NCI-H187 treated with DMSO at 0.1 percent for 48 hours (cell line): ENCODE measurements at regions not wholly inside any gene's neighbourhood (a gene's known extent, or its start where the extent isn't known, plus 50 kb on each side); places are given as distances from the start of the nearest gene placed in this dataset.
"Not testable (repeated sequence)": the region's sequence is repeated elsewhere in the genome, so short reads cannot be mapped to it uniquely, and the experiment has no call there.

Experiments used
- DNase-seq: peaks from one replicate; lab custom pipeline; 2025; lab: John Stamatoyannopoulos, UW

GRCh38 chr9:80732506-80732905, 956.8 kb downstream of the TLE1 start:
- no peak for DNase-seq

GRCh38 chr9:80720579-80720978, 968.8 kb downstream of the TLE1 start:
- DNase-seq = no peak

- no peak for DNase-seq
Measured at GRCh38 chr9:80707120-80707519, 982.2 kb downstream of the TLE1 start.

- no peak for DNase-seq
Measured at GRCh38 chr9:80701061-80701460, 988.3 kb downstream of the TLE1 start.

- DNase-seq = no peak
Measured at GRCh38 chr9:80699511-80699998, 989.8 kb downstream of the TLE1 start.

- DNase-seq = no peak
Measured at GRCh38 chr9:80698725-80699410, 990.5 kb downstream of the TLE1 start.

- DNase-seq = no peak
Measured at GRCh38 chr9:80692751-80693150, 996.6 kb downstream of the TLE1 start.

- no peak for DNase-seq
Measured at GRCh38 chr9:80691229-80691628, 998.1 kb downstream of the TLE1 start.

- DNase-seq = no peak
Measured at GRCh38 chr9:80690349-80690939, 998.9 kb downstream of the TLE1 start.

- no peak for DNase-seq
Measured at GRCh38 chr9:80679916-80680315, 1009.4 kb downstream of the TLE1 start.

GRCh38 chr9:80678906-80679305, 1010.4 kb downstream of the TLE1 start:
- no peak for DNase-seq

- no peak for DNase-seq
Measured at GRCh38 chr9:80673496-80673895, 1015.9 kb downstream of the TLE1 start.

GRCh38 chr9:80665479-80665878, 1023.9 kb downstream of the TLE1 start:
- no peak for DNase-seq

- no peak for DNase-seq
Measured at GRCh38 chr9:80664327-80665210, 1024.8 kb downstream of the TLE1 start.

GRCh38 chr9:80659751-80660150, 1029.6 kb downstream of the TLE1 start:
- DNase-seq = not testable (repeated sequence)

GRCh38 chr9:80651044-80651443, 1038.3 kb downstream of the TLE1 start:
- DNase-seq = no peak

GRCh38 chr9:80649496-80649895, 1039.9 kb downstream of the TLE1 start:
- DNase-seq = no peak

GRCh38 chr9:80649001-80649420, 1040.3 kb downstream of the TLE1 start:
- no peak for DNase-seq

- no peak for DNase-seq
Measured at GRCh38 chr9:80648336-80648735, 1041.0 kb downstream of the TLE1 start.

- no peak for DNase-seq
Measured at GRCh38 chr9:80646211-80646610, 1043.1 kb downstream of the TLE1 start.

GRCh38 chr9:80644044-80644443, 1045.3 kb downstream of the TLE1 start:
- DNase-seq = no peak

- DNase-seq = no peak
Measured at GRCh38 chr9:80635065-80635464, 1054.3 kb downstream of the TLE1 start.

GRCh38 chr9:80632041-80632440, 1057.3 kb downstream of the TLE1 start:
- DNase-seq = no peak
